ENCODE measurements at regions not wholly inside any gene's neighbourhood (a gene's known extent, or its start where the extent isn't known, plus 50 kb on each side); places are given as distances from the start of the nearest gene placed in this dataset.
A peak's percentile ranks its signal among the peaks of the same experiment; 100 is the strongest.

GRCh38 chr11:86741484-86741835 lies 58.9 kb upstream of the PRSS23 start:
- H3K4me3 ChIP-seq (ENCODE audit: low read depth, low read length, poor library complexity, severe bottlenecking), result no peak overlapping the region

DNA sequence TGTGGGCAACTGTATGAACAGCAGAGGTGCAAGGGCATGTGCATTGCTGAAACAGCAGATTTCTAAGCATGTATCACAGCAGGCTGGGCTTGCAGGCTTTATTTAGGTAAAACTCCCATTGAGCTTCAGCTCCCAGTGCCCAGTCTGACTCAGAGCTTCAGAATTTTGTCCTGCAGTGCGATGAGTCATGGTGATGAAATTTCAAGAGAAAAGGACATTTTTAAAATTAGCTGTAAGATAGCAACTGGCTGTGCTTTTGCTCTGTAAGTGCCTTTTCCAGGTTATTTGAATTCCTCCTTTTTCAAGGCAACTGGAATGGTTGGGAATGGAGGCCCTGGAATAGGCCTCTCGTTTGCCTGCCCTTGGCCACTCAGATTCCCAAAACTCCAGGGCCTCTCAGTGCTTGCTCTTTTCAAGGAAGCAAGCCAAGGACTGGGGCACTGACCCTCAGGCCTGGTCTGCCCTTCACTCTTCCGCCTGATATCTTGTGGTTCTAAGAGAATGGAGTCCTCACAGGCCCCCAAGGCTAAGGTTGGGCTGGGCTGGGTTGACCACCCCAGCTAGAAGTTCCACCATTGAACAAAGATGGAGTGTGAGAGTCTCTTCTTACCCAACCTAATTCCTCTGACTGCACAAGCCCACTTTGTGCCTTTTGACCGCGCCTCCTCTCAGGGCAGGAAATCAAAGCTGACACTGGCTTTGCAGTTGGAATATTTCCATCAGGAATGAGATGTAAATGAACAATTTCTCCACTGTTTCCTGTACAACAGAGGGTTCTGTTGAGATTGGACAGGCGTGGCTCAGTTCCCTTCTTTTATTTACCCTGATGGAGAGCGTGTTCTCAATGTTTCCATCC lies 59.5 kb upstream of the PRSS23 start:
- BruUV-seq (replicated peaks), result no TSS peak
- ChIA-PET CTCF (interaction anchor here (1.0 kb wide), 1 partner anchor 22 kb away, joined by 3 read pairs; no protein-coding TSS in a partner anchor), POLR2A (ENCODE audit: low non-redundant PET) (no interaction called here)
- peak overlapping the region; percentile 90 for H3K27ac ChIP-seq (ENCODE audit: low read depth, low read length, poor library complexity, severe bottlenecking)
- TF ChIP-seq EZH2 (IDR thresholded peaks at IDR 0.05; ENCODE audit: borderline replicate concordance, low read depth, low read length, poor library complexity, severe bottlenecking), result no peak
- no peak for TF ChIP-seq CTCF (conservative IDR thresholded peaks at IDR 0.05; ENCODE audit: low read depth, low read length)
- H3K9me3 ChIP-seq (ENCODE audit: low read depth, low read length, poor library complexity, severe bottlenecking), result no peaks in the 10 kb centered on the region
- H3K27me3 ChIP-seq (replicated peaks; ENCODE audit: insufficient read depth, low read depth, low read length, poor library complexity), result no peaks in the 10 kb centered on the region
- intact Hi-C loops (cut with micrococcal nuclease; ENCODE audit: unreplicated experiment), result no loop called here
- no peak overlapping the region for H3K4me3 ChIP-seq (ENCODE audit: low read depth, low read length, poor library complexity, severe bottlenecking)
- H3K36me3 ChIP-seq (ENCODE audit: insufficient read depth, low read length, poor library complexity, severe bottlenecking), result no peaks in the 10 kb centered on the region
- DNase-seq (ENCODE audit: low spot score), result peak; percentile 96
- peaks cover 45% of the 10 kb centered on the region for H3K4me1 ChIP-seq (ENCODE audit: insufficient read depth, low read length, poor library complexity, severe bottlenecking)

More at GRCh38 chr11:86741484-86741835, 58.9 kb upstream of the PRSS23 start:
- intact Hi-C loops (cut with micrococcal nuclease; ENCODE audit: unreplicated experiment), result no loop called here
- Histone ChIP-seq H3K36me3 (ENCODE audit: insufficient read depth, low read length, poor library complexity, severe bottlenecking) (no peaks in the 10 kb centered on the region), H3K4me1 (ENCODE audit: insufficient read depth, low read length, poor library complexity, severe bottlenecking) (peaks cover 39% of the 10 kb centered on the region), H3K27me3 (replicated peaks; ENCODE audit: insufficient read depth, low read depth, low read length, poor library complexity) (no peaks in the 10 kb centered on the region), H3K9me3 (ENCODE audit: low read depth, low read length, poor library complexity, severe bottlenecking) (no peaks in the 10 kb centered on the region), H3K27ac (ENCODE audit: low read depth, low read length, poor library complexity, severe bottlenecking) (peak overlapping the region; percentile 90)
- POLR2A ChIA-PET (ENCODE audit: low non-redundant PET), result no interaction called here
- BruUV-seq (replicated peaks), result no TSS peak
- no peak for TF ChIP-seq EZH2 (IDR thresholded peaks at IDR 0.05; ENCODE audit: borderline replicate concordance, low read depth, low read length, poor library complexity, severe bottlenecking)
- no peak for TF ChIP-seq CTCF (conservative IDR thresholded peaks at IDR 0.05; ENCODE audit: low read depth, low read length)
- peak; percentile 58 for DNase-seq (ENCODE audit: low spot score)
- CTCF ChIA-PET, result no interaction called here

DNA sequence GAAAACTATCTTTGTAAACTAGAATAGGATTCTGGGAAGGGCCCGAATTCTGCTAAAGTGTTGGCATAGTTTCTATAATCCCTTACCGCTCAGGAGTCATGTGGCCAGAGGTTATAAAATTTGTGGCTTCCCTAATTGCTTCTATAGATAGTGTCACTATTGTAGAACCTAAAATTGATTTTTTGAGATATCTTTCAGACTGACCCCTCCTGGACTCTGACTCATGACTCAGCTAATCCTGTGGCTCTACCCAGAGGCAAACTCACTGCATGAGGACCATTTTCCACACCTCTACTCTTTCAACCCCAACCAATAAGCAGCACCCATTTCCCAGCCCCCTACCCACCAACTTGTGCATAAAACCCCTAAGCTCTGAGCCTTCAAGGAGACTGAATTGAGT lies 61.8 kb upstream of the PRSS23 start:
- no peak overlapping the region for H3K4me3 ChIP-seq (ENCODE audit: low read depth, low read length, poor library complexity, severe bottlenecking)
- no peaks in the 10 kb centered on the region for H3K27me3 ChIP-seq (replicated peaks; ENCODE audit: insufficient read depth, low read depth, low read length, poor library complexity)
- no peaks in the 10 kb centered on the region for H3K9me3 ChIP-seq (ENCODE audit: low read depth, low read length, poor library complexity, severe bottlenecking)
- DNase-seq (ENCODE audit: low spot score), result no peak
- BruUV-seq (replicated peaks), result no TSS peak
- TF ChIP-seq CTCF (conservative IDR thresholded peaks at IDR 0.05; ENCODE audit: low read depth, low read length) (no peak), EZH2 (IDR thresholded peaks at IDR 0.05; ENCODE audit: borderline replicate concordance, low read depth, low read length, poor library complexity, severe bottlenecking) (no peak)
- ChIA-PET CTCF (no interaction called here), POLR2A (ENCODE audit: low non-redundant PET) (no interaction called here)
- H3K27ac ChIP-seq (ENCODE audit: low read depth, low read length, poor library complexity, severe bottlenecking), result no peak overlapping the region
- H3K36me3 ChIP-seq (ENCODE audit: insufficient read depth, low read length, poor library complexity, severe bottlenecking), result no peaks in the 10 kb centered on the region
- intact Hi-C loops (cut with micrococcal nuclease; ENCODE audit: unreplicated experiment), result no loop called here
- peaks cover 49% of the 10 kb centered on the region for H3K4me1 ChIP-seq (ENCODE audit: insufficient read depth, low read length, poor library complexity, severe bottlenecking)

Data from A673 (cell line).